GM21529 (cell line): ENCODE measurements at regions not wholly inside any gene's neighbourhood (a gene's known extent, or its start where the extent isn't known, plus 50 kb on each side); places are given as distances from the start of the nearest gene placed in this dataset.
"Not testable (repeated sequence)": the region's sequence is repeated elsewhere in the genome, so short reads cannot be mapped to it uniquely, and the experiment has no call there.

Experiments
- ATAC-seq: cut with Tn5 transposase; IDR thresholded peaks from one replicate; pipeline ENCODE4 v1.9.1; 2021; ENCODE audit not compliant: unreplicated experiment

DNA sequence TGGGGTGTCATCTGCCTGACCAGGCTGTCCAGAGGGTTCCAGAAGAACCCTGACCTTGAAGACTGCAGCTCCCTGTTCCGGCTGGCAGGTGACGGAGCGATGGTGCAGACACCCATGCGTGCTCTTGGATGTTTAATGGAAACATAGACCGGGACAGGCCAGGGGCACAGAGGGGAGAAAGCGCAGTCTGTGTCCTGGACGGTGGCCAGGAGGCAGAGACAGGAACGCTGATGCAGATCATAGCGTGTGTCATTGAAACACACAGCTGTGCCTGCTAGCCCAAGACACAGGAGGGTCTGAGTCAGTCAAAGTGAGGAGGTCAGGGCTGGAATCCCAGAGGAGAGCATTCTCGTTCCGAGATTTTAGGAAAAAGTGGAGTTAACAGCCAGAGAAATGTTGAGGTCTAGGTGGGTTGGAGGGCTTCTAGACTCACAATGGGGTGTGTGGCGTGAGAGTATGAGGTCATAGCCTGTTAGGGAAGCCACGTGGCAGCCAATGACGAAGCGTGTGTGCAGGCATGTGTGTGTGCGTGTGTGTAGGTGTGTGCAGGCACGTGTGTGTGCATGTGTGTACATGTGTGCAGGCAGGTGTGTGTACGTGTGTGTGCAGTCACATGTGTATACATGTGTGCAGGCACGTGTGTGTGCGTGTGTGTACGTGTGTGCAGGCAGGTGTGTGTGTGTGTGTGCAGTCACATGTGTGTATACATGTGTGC lies 167.0 kb downstream of the ERMARD start:
- ATAC-seq, result no peak

DNA sequence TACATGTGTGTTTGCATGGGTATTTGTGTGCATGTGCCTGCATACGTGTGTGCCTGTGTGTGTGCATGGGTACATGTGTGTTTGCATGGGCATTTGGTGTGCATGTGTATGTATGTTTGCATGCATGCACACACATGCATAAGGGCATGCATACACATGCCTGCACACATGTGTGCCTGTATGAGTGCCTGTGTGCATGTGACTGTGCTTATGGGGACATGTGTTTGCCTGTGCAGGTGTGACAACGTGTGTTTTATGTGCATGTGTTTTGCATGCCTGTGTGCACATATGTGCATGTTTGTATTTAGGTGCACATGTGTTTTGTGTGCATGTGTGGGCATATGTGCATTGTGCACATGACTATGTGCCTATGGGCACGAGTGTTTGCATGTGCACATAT lies 165.7 kb downstream of the ERMARD start:
- no peak for ATAC-seq

DNA sequence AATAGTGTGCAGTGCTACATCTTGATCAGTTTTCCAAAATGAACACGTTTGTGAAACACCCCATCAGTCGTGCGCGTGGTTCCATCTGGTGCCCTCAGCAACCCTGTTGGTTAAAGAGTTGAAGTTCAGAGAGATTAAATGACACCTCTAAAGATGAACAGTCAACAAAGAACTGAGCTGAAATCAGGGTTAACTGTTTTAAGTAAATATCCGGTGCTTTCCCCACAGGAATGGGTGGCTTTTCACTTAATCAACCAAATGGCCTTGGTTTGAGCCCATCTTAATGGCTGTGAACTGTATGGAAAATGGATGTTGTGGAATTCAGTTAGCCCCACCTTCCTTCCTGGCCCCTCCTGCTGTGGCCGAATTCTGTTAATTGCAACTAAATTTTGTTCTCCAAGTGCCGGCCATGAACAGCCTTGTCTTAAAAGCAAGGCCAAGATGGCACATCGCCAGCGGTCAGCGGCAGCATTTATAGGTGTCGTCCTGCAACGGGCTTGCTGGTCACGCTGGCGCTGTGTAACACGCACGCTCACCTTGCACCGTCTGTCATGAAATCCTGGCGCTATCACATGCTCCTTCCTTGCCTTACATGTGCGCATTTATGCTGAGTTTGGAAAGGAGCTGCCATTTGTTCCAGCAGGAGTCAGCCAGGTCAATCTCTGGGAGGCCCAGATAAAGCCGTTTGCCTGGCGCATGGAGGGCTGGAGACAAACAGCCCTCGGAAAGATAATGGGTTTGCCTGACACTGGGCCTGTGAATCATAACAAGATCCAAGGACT lies 164.5 kb downstream of the ERMARD start:
- ATAC-seq, result no peak

DNA sequence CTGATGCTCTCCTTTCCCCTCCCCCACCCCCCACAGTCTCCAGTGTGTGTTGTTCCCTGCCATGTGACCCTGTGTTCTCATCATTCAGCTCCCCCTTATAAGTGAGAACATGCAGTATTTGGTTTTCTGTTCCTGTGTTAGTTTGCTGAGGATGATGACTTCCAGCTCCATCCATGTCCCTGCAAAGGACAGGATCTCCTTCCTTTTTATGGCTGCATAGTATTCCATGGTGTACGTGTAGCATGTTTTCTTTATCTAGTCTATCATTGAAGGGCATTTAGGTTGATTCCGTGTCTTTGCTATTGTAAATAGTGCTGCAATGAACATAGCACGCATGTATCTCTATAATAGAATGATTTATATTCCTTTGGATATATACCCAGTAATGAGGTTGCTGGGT lies 162.3 kb downstream of the ERMARD start:
- not testable (repeated sequence) for ATAC-seq

DNA sequence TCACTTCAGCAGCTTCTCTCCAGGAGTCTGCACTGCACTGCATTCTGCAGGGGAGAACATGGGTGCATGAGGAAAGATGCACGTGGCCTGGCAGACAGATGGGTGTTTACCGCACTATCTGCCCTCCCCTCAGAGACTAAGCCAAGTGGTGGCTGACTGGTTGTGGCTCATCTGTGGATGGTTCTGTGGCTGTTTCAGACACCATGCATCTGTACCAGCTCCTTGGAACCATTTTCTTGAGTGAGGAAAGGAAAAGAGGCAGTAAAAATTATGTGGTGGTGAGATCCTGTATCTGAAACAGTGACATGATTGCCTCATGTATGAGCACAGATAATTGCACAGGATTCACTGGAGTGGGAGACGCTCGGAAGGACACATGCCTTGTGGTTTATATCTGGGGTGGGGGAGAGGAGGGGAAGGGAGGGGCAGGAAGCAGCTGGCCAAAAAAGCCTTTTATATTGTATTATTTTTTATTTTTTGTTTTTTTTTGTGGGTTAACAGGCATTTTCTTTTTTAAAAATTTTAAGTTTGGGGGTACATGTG lies 161.7 kb downstream of the ERMARD start:
- ATAC-seq, result no peak

DNA sequence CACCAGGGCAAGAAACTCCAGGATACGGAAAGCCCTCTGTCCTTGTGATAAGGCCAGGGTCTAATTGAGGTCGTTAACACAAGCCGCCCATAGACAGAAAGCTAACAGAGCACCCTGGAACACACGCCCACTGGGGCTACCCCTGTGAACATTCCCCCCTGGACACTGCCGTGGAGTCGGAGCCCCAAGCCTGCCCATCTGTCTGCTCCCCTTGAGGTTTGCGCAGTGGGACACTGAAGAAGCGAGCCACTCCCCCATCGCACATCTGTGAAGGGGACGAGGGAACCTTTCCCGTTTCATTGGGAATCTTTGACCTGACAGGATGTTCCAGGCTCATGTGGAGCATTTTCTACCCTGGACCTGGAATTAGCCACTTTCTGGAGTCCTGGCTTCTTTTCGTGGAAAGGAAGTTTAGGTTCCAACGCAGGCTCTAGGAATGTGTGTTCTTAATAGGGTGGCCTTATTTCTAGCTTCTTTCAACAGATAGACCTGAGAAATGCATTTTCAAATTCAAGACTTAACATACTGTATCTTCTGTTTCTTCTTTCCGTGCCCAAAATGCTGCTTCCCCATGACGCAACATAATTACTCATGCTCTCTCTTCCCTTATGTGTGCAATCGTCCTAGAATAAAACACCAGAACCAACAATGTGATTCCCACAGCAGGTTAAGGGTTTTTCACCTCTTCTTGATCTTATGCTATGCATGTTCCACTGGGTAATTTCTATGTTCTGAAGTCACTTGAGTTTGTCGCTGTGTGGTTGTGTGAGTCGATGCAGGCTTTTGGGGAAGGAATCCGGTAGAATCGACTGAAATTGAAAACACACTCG lies 161.1 kb downstream of the ERMARD start:
- ATAC-seq, result no peak

DNA sequence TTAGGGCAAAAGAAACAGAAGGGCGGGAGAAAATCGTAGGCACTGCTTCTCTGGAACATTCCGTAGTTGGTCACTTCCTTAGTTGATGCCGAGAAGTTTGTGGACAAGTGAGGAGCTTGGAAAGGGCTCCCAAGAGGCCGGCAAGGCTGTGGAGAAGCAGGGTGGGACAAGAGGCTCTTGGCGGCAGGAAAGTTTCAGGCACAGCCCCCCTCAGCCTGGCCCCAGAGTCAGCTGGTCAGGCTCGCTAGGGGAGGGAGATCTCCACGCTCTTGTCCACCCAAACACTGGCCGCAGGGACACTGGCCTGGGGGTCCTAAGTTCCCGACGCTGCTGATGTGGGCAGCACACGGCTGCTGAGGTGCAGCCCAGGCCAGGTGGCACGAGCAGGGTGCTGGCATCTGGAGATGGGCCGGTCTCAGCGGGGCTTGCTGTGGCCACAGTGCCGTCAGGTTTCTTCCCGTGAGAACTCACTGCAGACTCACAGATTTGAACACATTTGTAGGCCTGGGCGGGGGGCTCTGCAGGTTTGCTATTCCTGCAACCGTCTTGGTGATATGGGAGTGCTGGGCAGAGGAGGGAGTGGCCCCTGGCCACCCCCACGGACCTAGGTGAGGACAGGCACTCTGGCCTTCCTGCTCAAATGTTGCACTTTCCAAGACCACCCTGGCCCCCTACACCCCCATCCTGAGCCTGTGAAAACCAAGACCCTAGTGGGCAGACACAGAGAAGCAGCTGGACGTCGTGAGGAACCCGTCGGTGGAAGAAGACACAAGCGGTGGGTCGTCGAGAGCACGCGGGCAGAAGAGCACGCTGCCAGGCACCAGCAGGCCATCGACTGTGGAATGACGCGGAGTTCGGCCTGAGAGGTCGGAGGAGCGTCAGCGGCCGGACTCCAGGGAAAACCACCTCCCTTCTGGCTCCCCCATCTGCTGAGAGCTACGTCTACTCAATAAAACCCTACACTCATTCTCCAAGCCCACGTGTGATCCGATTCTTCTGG lies 160.1 kb downstream of the ERMARD start:
- no peak for ATAC-seq

DNA sequence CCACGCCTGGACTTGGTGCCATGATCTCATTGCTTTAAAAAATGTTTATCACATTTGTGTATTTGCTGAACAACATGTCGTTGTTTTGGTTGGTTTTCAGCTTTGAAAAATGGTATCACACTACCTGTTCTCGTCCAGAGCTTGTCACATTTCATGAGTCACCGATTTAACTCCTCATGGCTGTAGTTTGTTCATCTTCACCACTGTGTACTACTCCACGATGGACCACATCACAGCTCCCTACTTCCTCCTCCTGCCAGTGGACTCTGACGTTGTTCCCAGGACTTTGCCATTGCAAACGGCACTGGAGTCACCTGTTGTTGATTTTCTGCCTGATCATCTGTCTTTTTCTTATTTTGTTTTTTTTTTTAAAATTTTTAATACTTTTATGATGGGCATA lies 157.7 kb downstream of the ERMARD start:
- ATAC-seq, result no peak

DNA sequence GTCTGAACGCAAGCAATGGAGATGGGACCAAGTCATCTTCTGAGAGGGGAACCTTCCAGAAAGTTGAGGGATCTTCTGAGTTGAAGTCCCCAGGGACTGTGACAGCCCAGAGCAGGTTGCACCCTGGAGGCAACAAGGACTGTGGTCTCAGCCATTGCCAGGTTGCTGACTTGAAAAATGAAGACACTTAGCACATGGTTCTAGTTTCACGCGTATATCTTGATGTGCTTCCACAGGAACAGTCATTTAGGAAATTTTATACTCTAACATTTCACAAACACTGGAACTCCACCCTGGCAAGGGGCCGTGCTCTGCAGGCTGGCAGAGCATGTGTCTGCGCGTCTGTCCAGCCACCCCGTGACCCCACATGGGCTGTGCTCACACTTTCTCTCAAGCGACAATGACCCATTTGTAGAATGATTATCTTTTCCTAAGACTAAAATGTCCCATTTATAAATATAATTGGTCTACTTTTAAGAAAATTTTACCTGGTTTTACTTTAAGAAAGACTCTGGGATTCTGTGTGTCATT lies 157.0 kb downstream of the ERMARD start:
- no peak for ATAC-seq

DNA sequence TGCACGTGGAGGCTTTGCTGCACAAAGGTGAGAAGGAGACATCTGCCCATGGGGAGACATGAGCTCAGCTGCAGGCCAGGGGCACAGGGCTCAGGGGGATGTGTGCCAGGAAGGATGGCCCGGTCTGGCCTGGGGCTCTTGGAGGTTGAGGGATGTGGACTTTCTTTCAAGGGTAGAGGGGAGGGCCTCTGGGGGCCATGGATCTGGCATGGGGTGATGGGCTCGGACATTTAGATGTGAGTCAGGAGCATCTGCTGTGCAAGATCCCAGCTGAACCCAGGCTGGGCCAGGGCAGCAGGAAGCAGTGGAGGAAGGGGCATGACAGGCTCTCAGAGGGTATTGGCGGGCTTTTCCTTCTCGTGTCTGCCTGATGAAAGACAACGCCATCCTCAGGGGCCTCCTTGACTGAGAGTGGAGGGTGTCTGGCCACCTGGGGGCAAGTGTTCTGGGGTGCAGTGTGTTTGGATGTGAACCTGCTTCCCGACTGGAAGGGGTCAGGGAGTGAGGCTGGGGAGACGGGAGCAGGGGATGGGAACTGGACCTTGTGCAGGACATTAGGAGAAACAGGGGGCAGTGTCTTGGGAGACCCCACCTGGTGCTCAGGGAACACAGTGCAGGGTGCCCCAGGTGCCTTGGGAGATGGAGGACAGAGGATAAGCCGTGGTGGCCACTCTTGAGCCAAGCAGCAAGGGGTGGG lies 156.1 kb downstream of the ERMARD start:
- no peak for ATAC-seq

DNA sequence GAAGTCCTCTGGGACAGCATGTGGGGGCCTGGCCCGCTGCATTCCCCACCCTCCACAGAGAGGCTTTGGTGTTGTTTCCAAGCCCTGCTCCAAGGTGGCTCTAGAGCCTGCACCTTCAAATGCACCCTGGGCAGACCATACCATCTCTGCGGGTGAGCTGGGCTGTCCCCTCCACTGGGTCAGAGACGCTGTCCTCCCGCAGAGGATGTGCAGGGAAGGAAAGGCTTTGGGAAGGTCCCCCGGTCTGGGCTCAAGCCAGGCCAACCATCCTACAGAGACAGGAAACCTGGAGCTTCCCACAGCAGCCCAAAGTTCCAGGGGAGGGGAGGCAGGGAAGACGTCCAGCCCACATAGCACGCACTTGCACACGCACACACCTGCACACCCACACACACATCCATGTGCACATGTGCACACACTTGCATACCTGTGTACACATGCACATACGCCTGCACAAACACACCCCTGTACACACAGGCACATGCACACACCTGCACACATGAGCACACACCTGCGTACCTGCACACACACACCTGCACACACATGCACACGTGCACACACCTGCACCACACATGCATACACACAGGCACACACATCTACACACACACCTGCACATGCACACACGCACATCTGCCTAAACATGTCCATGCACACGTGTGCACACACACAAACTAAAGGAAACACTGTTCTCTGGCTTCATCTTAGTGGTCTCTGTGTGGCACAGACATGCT lies 155.4 kb downstream of the ERMARD start:
- ATAC-seq, result no peak

DNA sequence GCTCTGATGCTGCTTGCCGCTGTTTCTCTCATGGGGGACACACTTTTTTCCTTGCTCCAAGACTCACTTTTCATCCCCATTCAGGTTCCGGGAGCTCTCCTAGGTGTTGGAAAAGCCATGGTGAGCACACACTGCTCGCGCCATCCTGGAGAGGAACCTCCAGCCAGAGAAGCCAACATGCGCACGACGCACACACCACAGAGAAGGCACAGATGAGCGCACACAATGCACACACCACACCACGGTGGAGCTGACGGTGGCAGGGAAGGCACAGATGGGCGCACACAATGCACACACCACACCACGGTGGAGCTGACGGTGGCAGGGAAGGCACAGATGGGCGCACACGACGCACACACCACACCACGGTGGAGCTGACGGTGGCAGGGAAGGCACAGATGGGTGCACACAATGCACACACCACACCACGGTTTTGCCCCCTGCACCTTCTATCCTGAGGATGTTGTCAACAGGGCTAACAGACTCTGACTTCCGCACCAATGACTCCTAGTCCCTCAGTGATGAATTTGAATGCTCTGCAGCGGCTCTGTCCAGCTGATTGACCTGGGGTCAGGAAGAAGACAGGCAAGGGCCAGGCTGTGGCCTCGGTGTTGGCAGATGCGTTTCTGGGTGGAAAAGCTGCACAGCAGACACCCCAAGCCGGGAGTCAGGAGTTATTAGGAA lies 154.7 kb downstream of the ERMARD start:
- ATAC-seq, result no peak

DNA sequence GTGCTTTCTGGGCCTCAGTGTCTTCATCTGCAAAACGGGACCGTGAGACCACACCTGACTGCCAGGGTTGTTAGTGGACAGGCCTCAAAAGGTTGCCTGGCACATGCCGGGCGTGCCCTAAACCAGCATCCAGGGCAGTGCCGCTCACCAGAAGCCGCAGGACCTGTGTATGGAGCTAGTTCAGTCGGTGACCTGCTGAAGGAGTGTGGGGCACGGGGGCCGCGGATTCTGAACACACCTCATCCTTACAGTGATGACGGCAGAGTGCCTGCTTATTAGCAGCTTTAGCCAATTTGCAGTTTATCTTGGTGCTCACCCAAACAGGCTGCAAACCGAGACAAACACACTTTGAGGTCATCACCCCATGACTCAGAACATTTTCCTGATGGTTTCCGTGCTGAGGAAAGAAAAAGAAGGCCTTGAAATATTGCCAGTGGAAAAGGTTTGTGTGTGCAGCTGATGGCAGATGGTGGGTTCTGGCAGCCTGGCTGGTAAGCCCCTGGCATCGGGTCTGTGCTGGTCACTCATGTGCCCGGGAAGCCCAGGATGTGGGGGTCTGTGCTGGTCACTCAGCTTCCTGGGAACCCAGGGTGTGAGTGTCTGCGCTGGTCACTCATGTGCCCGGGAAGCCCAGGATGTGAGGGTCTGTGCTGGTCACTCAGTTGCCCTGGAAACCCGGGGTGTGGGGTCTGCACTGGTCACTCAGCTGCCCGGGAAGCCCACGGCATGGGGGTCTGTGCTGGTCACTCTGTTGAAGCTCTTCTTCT lies 153.8 kb downstream of the ERMARD start:
- ATAC-seq, result no peak

DNA sequence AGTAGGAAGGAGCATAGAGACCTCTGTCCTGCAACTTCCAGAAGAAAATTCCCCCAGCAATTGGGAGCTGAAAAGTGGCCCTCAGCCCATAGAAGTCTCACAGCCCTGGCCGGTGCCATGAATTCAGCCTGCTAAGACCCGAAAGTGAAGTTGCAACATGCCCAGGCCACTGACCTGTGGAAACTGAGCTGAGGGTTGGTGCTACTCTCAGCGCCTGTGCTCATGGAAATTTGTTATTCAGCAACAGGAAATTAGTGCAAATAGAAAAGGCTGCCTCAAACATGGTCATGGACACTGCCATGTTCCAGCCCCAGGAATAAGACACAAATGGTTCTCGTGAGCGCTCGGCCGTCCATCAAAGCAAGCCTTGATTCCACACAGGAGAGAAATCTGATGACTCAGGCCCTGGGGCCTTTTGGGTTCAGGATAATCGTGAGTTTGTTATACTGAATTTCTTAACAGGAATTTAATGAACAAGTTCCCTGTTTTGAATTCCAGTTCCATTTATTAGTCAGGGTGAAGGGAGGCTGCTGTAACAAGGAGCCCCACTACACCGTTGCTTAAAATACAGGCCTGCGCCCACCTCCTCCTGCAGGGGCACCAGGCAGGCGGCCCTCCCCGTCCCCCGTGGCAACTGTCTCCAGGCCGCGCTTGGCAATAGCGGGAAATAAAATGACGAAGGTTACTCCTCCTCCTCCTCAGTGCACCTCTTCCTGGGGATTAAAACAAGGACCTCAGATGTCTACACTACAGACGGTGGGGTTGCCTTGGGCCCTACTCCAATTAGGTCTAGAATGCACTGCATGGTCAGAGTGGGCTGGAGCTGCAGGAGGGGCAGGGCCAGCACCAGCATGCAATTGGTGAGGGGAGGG lies 152.9 kb downstream of the ERMARD start:
- no peak for ATAC-seq

DNA sequence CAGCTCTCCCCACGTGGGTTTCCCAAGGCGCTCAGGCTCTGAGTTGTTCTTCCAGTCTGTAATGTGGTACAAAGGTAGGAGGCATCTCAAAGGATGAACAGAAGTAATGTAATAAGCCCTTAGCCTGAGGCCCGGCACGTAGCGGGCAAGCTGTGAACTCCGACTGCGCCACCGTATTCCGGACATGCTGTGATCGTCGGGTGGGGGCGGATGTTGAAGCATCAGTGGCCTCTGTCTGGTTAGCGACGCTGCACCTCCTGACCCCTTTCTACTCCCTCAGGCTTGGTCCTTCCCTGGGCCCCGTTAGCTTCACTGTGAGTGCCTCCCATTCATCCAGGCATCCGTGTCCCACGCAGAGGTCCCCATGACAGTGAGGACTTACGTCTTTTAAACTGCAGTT lies 151.7 kb downstream of the ERMARD start:
- ATAC-seq, result no peak

DNA sequence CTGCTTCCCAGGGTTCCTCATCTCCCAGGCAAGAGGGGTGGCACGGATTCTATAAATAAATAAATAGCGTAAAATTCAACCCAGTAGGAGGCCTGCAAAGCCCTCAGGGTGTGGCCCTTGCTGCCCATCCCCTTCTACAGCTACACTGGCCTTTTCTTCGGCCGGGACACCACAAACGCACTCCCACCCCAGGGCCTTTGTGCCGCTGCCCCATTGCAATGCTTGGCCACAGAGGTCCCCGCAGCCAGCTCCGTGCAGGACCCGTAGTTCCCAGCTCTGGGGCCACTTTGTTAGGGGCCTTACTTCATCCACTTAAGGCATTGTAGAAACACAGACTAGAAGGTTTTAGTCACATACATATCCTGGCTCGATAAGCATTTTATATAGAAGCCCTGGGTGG lies 151.2 kb downstream of the ERMARD start:
- no peak for ATAC-seq
